ENCODE measurements at regions not wholly inside any gene's neighbourhood (a gene's known extent, or its start where the extent isn't known, plus 50 kb on each side); places are given as distances from the start of the nearest gene placed in this dataset.

DNA sequence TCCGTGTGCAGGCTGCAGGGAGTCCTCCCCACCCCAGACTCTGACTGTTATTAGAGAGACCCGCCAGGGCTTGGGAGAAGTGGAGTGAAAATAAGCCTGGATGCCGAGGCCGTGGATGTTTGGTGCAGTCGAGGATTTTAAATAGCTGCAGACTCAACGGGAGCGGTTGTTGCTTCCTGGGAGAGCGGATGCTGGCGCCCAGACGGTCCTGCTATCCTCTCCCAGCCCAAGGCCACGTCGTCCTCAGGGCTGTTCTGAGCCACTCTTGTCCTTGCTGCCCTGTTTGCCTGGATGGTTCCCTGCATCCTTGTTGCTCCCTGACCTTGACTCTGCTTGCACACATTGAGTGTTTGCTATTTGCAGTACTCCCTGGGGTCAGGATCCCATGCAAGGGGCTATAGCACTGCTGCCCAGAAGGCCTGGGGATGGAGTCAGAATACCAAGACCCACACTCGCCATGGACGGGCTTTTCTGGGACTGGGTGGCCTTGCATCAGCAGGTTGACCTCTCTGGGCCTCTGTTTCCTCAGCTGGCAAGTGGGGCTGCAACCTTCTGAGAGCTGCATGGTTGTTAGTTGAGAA, 205.3 kb upstream of the C1orf174 start:
- no peak overlapping the region for H3K27ac ChIP-seq (ENCODE audit: insufficient read depth, low read depth, low read length)
- H3K9me3 ChIP-seq (replicated peaks; ENCODE audit: control insufficient read depth, insufficient read depth, low read length), result peaks cover 9% of the 10 kb centered on the region
- no peaks in the 10 kb centered on the region for H3K79me2 ChIP-seq (ENCODE audit: control insufficient read depth, insufficient read depth, low read length)
- H3K27me3 ChIP-seq (ENCODE audit: control insufficient read depth in 2 of 2, insufficient read depth in 2 of 2, low read length in 2 of 2), result no peaks in the 10 kb centered on the region
- intact Hi-C loops (cut with micrococcal nuclease), result no loop called here
- dilution Hi-C loops (cut with MboI; ENCODE audit: extremely low pct_ligation_motif_present, low sequenced_read_pairs), result no loop called here
- TF ChIP-seq, protein P1, sequence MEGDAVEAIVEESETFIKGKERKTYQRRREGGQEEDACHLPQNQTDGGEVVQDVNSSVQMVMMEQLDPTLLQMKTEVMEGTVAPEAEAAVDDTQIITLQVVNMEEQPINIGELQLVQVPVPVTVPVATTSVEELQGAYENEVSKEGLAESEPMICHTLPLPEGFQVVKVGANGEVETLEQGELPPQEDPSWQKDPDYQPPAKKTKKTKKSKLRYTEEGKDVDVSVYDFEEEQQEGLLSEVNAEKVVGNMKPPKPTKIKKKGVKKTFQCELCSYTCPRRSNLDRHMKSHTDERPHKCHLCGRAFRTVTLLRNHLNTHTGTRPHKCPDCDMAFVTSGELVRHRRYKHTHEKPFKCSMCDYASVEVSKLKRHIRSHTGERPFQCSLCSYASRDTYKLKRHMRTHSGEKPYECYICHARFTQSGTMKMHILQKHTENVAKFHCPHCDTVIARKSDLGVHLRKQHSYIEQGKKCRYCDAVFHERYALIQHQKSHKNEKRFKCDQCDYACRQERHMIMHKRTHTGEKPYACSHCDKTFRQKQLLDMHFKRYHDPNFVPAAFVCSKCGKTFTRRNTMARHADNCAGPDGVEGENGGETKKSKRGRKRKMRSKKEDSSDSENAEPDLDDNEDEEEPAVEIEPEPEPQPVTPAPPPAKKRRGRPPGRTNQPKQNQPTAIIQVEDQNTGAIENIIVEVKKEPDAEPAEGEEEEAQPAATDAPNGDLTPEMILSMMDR (IDR thresholded peaks at IDR 0.05; ENCODE audit: extremely low read depth in 1 of 2, insufficient read depth in 1 of 2, low read depth in 1 of 2, low read length in 2 of 2), result no peak
- TF ChIP-seq POLR2A (IDR thresholded peaks at IDR 0.05; ENCODE audit: low read depth, low read length) (no peak), FOS (IDR thresholded peaks at IDR 0.05; ENCODE audit: borderline replicate concordance, insufficient read depth, low read length) (no peak), POLR2AphosphoS5 (IDR thresholded peaks at IDR 0.05; ENCODE audit: insufficient read depth, low read depth, low read length) (no peak), EZH2 (IDR thresholded peaks at IDR 0.05; ENCODE audit: borderline replicate concordance, low read depth, low read length, severe bottlenecking) (no peak), JUN (IDR thresholded peaks at IDR 0.05; ENCODE audit: borderline replicate concordance, insufficient read depth, insufficient read length, low read depth) (no peak), MYC (IDR thresholded peaks at IDR 0.05; ENCODE audit: low read depth, low read length) (no peak), GATA2 (IDR thresholded peaks at IDR 0.05; ENCODE audit: insufficient read depth, insufficient read length, low read depth, low read length) (no peak)
- TF ChIP-seq, protein P2, sequence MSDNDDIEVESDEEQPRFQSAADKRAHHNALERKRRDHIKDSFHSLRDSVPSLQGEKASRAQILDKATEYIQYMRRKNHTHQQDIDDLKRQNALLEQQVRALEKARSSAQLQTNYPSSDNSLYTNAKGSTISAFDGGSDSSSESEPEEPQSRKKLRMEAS (IDR thresholded peaks at IDR 0.05; ENCODE audit: insufficient read depth, insufficient read length), result no peak
- no peaks in the 10 kb centered on the region for H3K4me1 ChIP-seq (ENCODE audit: control insufficient read depth, extremely low read depth, insufficient read depth, low read length)
- ChIA-PET CTCF (no interaction called here), POLR2A (no interaction called here)
- DNase-seq (ENCODE audit: low read depth, low spot score) (no peak), FAIRE-seq (no peak)
- no peak overlapping the region for H2AFZ ChIP-seq (ENCODE audit: low read depth, low read length)
- no TSS peak for BruUV-seq (replicated peaks)
- H3K36me3 ChIP-seq (ENCODE audit: control insufficient read depth in 2 of 2, extremely low read depth in 1 of 2, insufficient read depth in 2 of 2, low read length in 2 of 2), result no peaks in the 10 kb centered on the region
- H3K4me3 ChIP-seq (replicated peaks in 1 of 3; ENCODE audit: insufficient read depth in 1 of 3, low read depth in 1 of 3, low read length in 3 of 3), result no peak overlapping the region
- H3K4me2 ChIP-seq (ENCODE audit: insufficient read depth, low read length), result no peak overlapping the region
- H4K20me1 ChIP-seq (replicated peaks; ENCODE audit: control insufficient read depth, extremely low read depth, insufficient read depth, low read length), result no peaks in the 10 kb centered on the region
- H3K9me1 ChIP-seq (replicated peaks; ENCODE audit: control insufficient read depth, extremely low read depth, insufficient read depth, low read length), result no peaks in the 10 kb centered on the region
- no peak overlapping the region for H3K9ac ChIP-seq (replicated peaks; ENCODE audit: extremely low read depth, insufficient read depth, low read length)
